Skeletal muscle tissue (tissue), 3 donors: ENCODE measurements at regions not wholly inside any gene's neighbourhood (a gene's known extent, or its start where the extent isn't known, plus 50 kb on each side); places are given as distances from the start of the nearest gene placed in this dataset.

Experiments used
- H3K27ac ChIP-seq: one replicate; pipeline ENCODE4 v1.7.0; 2013; ENCODE audit warnings: mild to moderate bottlenecking, low read depth, low read length, inconsistent platforms
- H3K27me3 ChIP-seq, 3 donors: one replicate each; pipeline ENCODE4 v1.7.0; 2013; ENCODE audit warnings: low read length in 3 of 3; ENCODE audit not compliant: control insufficient read depth in 3 of 3, insufficient read depth in 3 of 3
- H3K36me3 ChIP-seq, 3 donors: one replicate each; pipeline ENCODE4 v1.7.0; 2013; ENCODE audit warnings: low read length in 3 of 3; ENCODE audit not compliant: control insufficient read depth in 3 of 3, insufficient read depth in 3 of 3
- H3K4me1 ChIP-seq, 3 donors: one replicate each; pipeline ENCODE4 v1.7.0; 2013; ENCODE audit warnings: low read length in 3 of 3, mild to moderate bottlenecking in 3 of 3; ENCODE audit not compliant: control insufficient read depth in 3 of 3, insufficient read depth in 3 of 3
- H3K4me3 ChIP-seq, 3 donors: one replicate each; pipeline ENCODE4 v1.7.0; 2013; ENCODE audit warnings: low read length in 3 of 3
- H3K9ac ChIP-seq, 3 donors: one replicate each; pipeline ENCODE4 v1.7.0; 2013; ENCODE audit warnings: low read length in 3 of 3, mild to moderate bottlenecking in 3 of 3, moderate library complexity in 2 of 3, low read depth in 1 of 3
- H3K9me3 ChIP-seq, 3 donors: one replicate each; pipeline ENCODE4 v1.7.0; 2013; ENCODE audit warnings: low read length in 3 of 3; ENCODE audit not compliant: control insufficient read depth in 3 of 3
- donor health status: Osteomylitis.

- no peaks in the 10 kb centered on the region for H3K9me3 ChIP-seq
- no peaks in the 10 kb centered on the region for H3K27me3 ChIP-seq
- no peaks in the 10 kb centered on the region for H3K36me3 ChIP-seq
- no peak overlapping the region for H3K4me3 ChIP-seq
- no peaks in the 10 kb centered on the region for H3K4me1 ChIP-seq
- H3K9ac ChIP-seq: no peak overlapping the region
- no peak overlapping the region for H3K27ac ChIP-seq
These were observed 296.3 kb upstream of the NRP1 start for GRCh38 chr10:33630761-33631160.

GRCh38 chr10:33627611-33628010 is 293.1 kb upstream of the NRP1 start:
- Histone ChIP-seq H3K36me3 (no peaks in the 10 kb centered on the region), H3K4me3 (no peak overlapping the region), H3K9ac (no peak overlapping the region), H3K27me3 (no peaks in the 10 kb centered on the region), H3K4me1 (no peaks in the 10 kb centered on the region), H3K27ac (no peak overlapping the region), H3K9me3 (no peaks in the 10 kb centered on the region)

- no peaks in the 10 kb centered on the region for H3K27me3 ChIP-seq
- H3K4me3 ChIP-seq: no peak overlapping the region
- H3K9me3 ChIP-seq: no peaks in the 10 kb centered on the region
- no peak overlapping the region for H3K9ac ChIP-seq
- H3K4me1 ChIP-seq: no peaks in the 10 kb centered on the region
- no peaks in the 10 kb centered on the region for H3K36me3 ChIP-seq
- no peak overlapping the region for H3K27ac ChIP-seq
These were observed 292.5 kb upstream of the NRP1 start for GRCh38 chr10:33626798-33627466.

- H3K4me3 ChIP-seq: no peak overlapping the region
- no peak overlapping the region for H3K9ac ChIP-seq
- no peaks in the 10 kb centered on the region for H3K36me3 ChIP-seq
- no peaks in the 10 kb centered on the region for H3K27me3 ChIP-seq
- no peaks in the 10 kb centered on the region for H3K4me1 ChIP-seq
- no peaks in the 10 kb centered on the region for H3K9me3 ChIP-seq
- no peak overlapping the region for H3K27ac ChIP-seq
These were observed 289.2 kb upstream of the NRP1 start for GRCh38 chr10:33623669-33624068.

GRCh38 chr10:33621101-33621500 is 286.6 kb upstream of the NRP1 start:
- Histone ChIP-seq H3K9me3 (no peaks in the 10 kb centered on the region), H3K4me1 (no peaks in the 10 kb centered on the region), H3K4me3 (no peak overlapping the region), H3K27ac (no peak overlapping the region), H3K36me3 (no peaks in the 10 kb centered on the region), H3K27me3 (no peaks in the 10 kb centered on the region), H3K9ac (no peak overlapping the region)

- Histone ChIP-seq H3K9ac (no peak overlapping the region), H3K9me3 (no peaks in the 10 kb centered on the region), H3K27me3 (no peaks in the 10 kb centered on the region), H3K4me3 (no peak overlapping the region), H3K27ac (no peak overlapping the region), H3K4me1 (no peaks in the 10 kb centered on the region), H3K36me3 (no peaks in the 10 kb centered on the region)
These were observed 283.7 kb upstream of the NRP1 start for GRCh38 chr10:33618196-33618595.

GRCh38 chr10:33617381-33618080 is 283.1 kb upstream of the NRP1 start:
- Histone ChIP-seq H3K36me3 (no peaks in the 10 kb centered on the region), H3K27ac (no peak overlapping the region), H3K9ac (no peak overlapping the region), H3K4me3 (no peak overlapping the region), H3K9me3 (no peaks in the 10 kb centered on the region), H3K27me3 (no peaks in the 10 kb centered on the region), H3K4me1 (no peaks in the 10 kb centered on the region)

- no peaks in the 10 kb centered on the region for H3K4me1 ChIP-seq
These were observed 282.5 kb upstream of the NRP1 start for GRCh38 chr10:33616956-33617355.

GRCh38 chr10:33612551-33612950 is 278.1 kb upstream of the NRP1 start:
- no peak overlapping the region for H3K4me3 ChIP-seq
- H3K27ac ChIP-seq: peak overlapping the region; percentile 62
- no peak overlapping the region for H3K9ac ChIP-seq
- no peaks in the 10 kb centered on the region for H3K27me3 ChIP-seq
- H3K4me1 ChIP-seq: no peaks in the 10 kb centered on the region
- H3K36me3 ChIP-seq: no peaks in the 10 kb centered on the region
- H3K9me3 ChIP-seq: peaks cover 0 to 2% (median 0%) of the 10 kb centered on the region in 3 donors

More at GRCh38 chr10:33616956-33617355, 282.5 kb upstream of the NRP1 start:
- no peak overlapping the region for H3K4me3 ChIP-seq
- no peaks in the 10 kb centered on the region for H3K27me3 ChIP-seq
- H3K9me3 ChIP-seq: no peaks in the 10 kb centered on the region
- H3K27ac ChIP-seq: no peak overlapping the region
- no peak overlapping the region for H3K9ac ChIP-seq
- H3K36me3 ChIP-seq: no peaks in the 10 kb centered on the region

- Histone ChIP-seq H3K27ac (peak overlapping the region; percentile 62), H3K9ac (no peak overlapping the region), H3K36me3 (no peaks in the 10 kb centered on the region), H3K4me1 (no peaks in the 10 kb centered on the region), H3K4me3 (peak overlapping the region in 1 of 3 donors; percentile 14), H3K9me3 (peaks cover 0 to 2% (median 0%) of the 10 kb centered on the region in 3 donors), H3K27me3 (no peaks in the 10 kb centered on the region)
These were observed 277.6 kb upstream of the NRP1 start for GRCh38 chr10:33612116-33612515.
